ENCODE measurements at regions not wholly inside any gene's neighbourhood (a gene's known extent, or its start where the extent isn't known, plus 50 kb on each side); places are given as distances from the start of the nearest gene placed in this dataset.

GRCh38 chr2:234334151-234334550, 162.7 kb downstream of the ARL4C start:
- no TSS peak for BruUV-seq (replicated peaks)
- TF ChIP-seq FOS (IDR thresholded peaks at IDR 0.05; ENCODE audit: borderline replicate concordance, insufficient read depth, low read length): no peak
- TF ChIP-seq POLR2AphosphoS5 (IDR thresholded peaks at IDR 0.05; ENCODE audit: insufficient read depth, low read depth, low read length): no peak
- no peak for TF ChIP-seq CTCF (IDR thresholded peaks at IDR 0.05; ENCODE audit: extremely low read depth in 1 of 2, insufficient read depth in 1 of 2, low read depth in 1 of 2, low read length in 2 of 2)
- no peak for TF ChIP-seq JUN (IDR thresholded peaks at IDR 0.05; ENCODE audit: borderline replicate concordance, insufficient read depth, insufficient read length, low read depth)
- TF ChIP-seq MAX (IDR thresholded peaks at IDR 0.05; ENCODE audit: insufficient read depth, insufficient read length): no peak
- TF ChIP-seq EZH2 (IDR thresholded peaks at IDR 0.05; ENCODE audit: borderline replicate concordance, low read depth, low read length, severe bottlenecking): no peak
- TF ChIP-seq GATA2 (IDR thresholded peaks at IDR 0.05; ENCODE audit: insufficient read depth, insufficient read length, low read depth, low read length): no peak
- no peak for TF ChIP-seq MYC (IDR thresholded peaks at IDR 0.05; ENCODE audit: low read depth, low read length)
- no peak for TF ChIP-seq POLR2A (IDR thresholded peaks at IDR 0.05; ENCODE audit: low read depth, low read length)
- no peak for FAIRE-seq

More at GRCh38 chr2:234334151-234334550, 162.7 kb downstream of the ARL4C start:
- Histone ChIP-seq H3K36me3 (ENCODE audit: control insufficient read depth in 2 of 2, extremely low read depth in 1 of 2, insufficient read depth in 2 of 2, low read length in 2 of 2) (no peaks in the 10 kb centered on the region), H3K27me3 (ENCODE audit: control insufficient read depth in 2 of 2, insufficient read depth in 2 of 2, low read length in 2 of 2) (no peaks in the 10 kb centered on the region), H3K27ac (ENCODE audit: insufficient read depth, low read depth, low read length) (no peak overlapping the region), H3K9ac (replicated peaks; ENCODE audit: extremely low read depth, insufficient read depth, low read length) (no peak overlapping the region), H3K4me1 (ENCODE audit: control insufficient read depth, extremely low read depth, insufficient read depth, low read length) (no peaks in the 10 kb centered on the region), H4K20me1 (replicated peaks; ENCODE audit: control insufficient read depth, extremely low read depth, insufficient read depth, low read length) (no peaks in the 10 kb centered on the region), H3K9me1 (replicated peaks; ENCODE audit: control insufficient read depth, extremely low read depth, insufficient read depth, low read length) (no peaks in the 10 kb centered on the region), H3K4me2 (ENCODE audit: insufficient read depth, low read length) (no peak overlapping the region), H3K79me2 (ENCODE audit: control insufficient read depth, insufficient read depth, low read length) (no peaks in the 10 kb centered on the region), H3K4me3 (replicated peaks in 1 of 3; ENCODE audit: insufficient read depth in 1 of 3, low read depth in 1 of 3, low read length in 3 of 3) (no peak overlapping the region), H2AFZ (ENCODE audit: low read depth, low read length) (no peak overlapping the region), H3K9me3 (replicated peaks; ENCODE audit: control insufficient read depth, insufficient read depth, low read length) (no peaks in the 10 kb centered on the region)
- ChIA-PET POLR2A (no interaction called here), CTCF (no interaction called here)
- no peak for DNase-seq (ENCODE audit: low read depth, low spot score)
- intact Hi-C loops (cut with micrococcal nuclease): no loop called here
- dilution Hi-C loops (cut with MboI; ENCODE audit: extremely low pct_ligation_motif_present, low sequenced_read_pairs): no loop called here
